ENCODE measurements at regions not wholly inside any gene's neighbourhood (a gene's known extent, or its start where the extent isn't known, plus 50 kb on each side); places are given as distances from the start of the nearest gene placed in this dataset.

DNA sequence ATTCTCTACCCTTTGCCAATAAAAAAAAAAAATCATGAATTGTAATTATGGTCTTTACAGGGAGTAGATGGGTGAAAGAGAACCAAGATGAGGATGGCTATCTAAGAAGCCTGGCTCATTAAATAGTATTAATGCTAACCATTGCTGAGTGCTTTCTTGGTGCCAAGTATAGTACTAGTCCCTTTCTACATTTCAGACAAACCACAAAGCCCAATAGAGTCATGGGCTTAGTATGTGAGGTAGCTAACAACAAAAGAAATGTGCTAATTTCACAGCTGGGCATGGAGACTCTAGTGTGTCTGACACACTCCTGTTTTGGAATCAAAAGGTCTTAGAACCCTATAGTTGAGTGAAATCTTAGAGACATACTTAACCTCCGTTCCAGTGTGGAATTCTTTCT, 84.5 kb upstream of the ESRRG start:
- Histone ChIP-seq H3K9me3 (no peaks in the 10 kb centered on the region), H3K27ac (no peak overlapping the region), H3K4me3 (no peak overlapping the region), H3K27me3 (ENCODE audit: low read depth) (no peaks in the 10 kb centered on the region), H3K4me1 (no peaks in the 10 kb centered on the region), H3K36me3 (no peaks in the 10 kb centered on the region)
- no peak for ATAC-seq
- TF ChIP-seq, protein P1, sequence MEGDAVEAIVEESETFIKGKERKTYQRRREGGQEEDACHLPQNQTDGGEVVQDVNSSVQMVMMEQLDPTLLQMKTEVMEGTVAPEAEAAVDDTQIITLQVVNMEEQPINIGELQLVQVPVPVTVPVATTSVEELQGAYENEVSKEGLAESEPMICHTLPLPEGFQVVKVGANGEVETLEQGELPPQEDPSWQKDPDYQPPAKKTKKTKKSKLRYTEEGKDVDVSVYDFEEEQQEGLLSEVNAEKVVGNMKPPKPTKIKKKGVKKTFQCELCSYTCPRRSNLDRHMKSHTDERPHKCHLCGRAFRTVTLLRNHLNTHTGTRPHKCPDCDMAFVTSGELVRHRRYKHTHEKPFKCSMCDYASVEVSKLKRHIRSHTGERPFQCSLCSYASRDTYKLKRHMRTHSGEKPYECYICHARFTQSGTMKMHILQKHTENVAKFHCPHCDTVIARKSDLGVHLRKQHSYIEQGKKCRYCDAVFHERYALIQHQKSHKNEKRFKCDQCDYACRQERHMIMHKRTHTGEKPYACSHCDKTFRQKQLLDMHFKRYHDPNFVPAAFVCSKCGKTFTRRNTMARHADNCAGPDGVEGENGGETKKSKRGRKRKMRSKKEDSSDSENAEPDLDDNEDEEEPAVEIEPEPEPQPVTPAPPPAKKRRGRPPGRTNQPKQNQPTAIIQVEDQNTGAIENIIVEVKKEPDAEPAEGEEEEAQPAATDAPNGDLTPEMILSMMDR (IDR thresholded peaks at IDR 0.05): no peak
- intact Hi-C loops (cut with DNase I): no loop called here
- DNase-seq: no peak

DNA sequence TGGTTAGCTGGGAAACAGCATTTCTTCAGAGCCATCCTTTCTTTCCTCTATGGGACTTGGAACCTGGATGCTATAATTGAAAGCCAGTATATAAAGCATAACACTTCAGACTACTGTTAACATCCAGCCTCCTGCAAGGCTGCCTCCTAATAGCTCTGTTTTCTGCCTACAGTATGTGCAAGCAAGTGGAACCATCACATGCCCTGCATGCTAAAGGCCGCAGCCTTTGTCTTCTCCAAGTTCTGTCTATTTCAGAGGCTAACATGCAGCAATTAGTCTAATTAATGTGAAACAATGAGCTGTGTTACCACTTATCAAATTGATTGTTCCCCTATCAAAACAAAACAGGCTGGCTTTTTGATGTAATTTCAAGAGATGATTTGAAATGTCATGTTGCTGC, 82.7 kb upstream of the ESRRG start:
- DNase-seq: no peak
- Histone ChIP-seq H3K9me3 (no peaks in the 10 kb centered on the region), H3K27me3 (ENCODE audit: low read depth) (no peaks in the 10 kb centered on the region), H3K27ac (no peak overlapping the region), H3K4me3 (no peak overlapping the region), H3K4me1 (no peaks in the 10 kb centered on the region), H3K36me3 (no peaks in the 10 kb centered on the region)
- intact Hi-C loops (cut with DNase I): no loop called here
- ATAC-seq: no peak
- TF ChIP-seq, protein P1 (IDR thresholded peaks at IDR 0.05): no peak

DNA sequence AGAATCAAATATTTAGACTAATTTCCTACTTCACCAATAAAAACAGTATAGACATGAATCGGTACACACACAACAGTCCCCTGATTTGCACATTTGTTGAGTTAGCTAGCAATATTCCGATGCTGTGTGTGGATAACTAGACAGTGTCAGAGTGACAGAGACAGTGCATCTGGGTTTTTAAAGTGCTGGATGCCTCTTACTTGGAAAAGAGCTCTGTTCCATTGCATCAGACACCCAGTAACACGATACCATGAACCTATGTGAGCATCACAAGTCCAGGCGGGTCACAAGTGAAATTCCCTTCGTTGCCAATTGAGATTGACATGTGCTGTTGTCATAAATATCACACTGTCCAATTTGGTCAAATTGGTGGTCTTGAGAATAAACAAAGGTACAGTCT, 82.0 kb upstream of the ESRRG start:
- TF ChIP-seq, protein P1 (IDR thresholded peaks at IDR 0.05): no peak
- intact Hi-C loops (cut with DNase I): no loop called here
- DNase-seq (no peak), ATAC-seq (no peak)
- no peaks in the 10 kb centered on the region for H3K9me3 ChIP-seq
- H3K4me3 ChIP-seq: no peak overlapping the region
- H3K4me1 ChIP-seq: no peaks in the 10 kb centered on the region
- H3K36me3 ChIP-seq: no peaks in the 10 kb centered on the region
- H3K27ac ChIP-seq: no peak overlapping the region
- no peaks in the 10 kb centered on the region for H3K27me3 ChIP-seq (ENCODE audit: low read depth)

DNA sequence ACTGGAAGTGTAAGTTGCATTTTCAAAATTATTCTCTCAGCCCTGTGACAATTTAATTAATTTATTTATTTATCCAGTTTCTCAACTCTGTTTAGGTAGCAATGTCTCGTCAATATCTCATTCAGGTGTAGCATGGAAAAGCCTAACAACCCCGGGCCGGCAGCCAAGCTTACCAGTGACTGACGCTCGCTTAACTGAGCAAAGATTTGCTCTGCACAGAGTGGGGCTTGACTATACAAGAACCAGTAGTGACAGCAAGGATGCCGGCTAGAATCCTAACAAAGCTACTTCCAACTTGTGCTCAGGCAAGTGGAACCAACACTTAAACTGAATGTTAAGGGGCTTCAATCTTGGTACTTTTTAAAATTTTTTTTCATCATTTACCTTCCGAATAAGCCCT, 80.9 kb upstream of the ESRRG start:
- no peaks in the 10 kb centered on the region for H3K9me3 ChIP-seq
- H3K27ac ChIP-seq: no peak overlapping the region
- H3K4me1 ChIP-seq: no peaks in the 10 kb centered on the region
- H3K36me3 ChIP-seq: no peaks in the 10 kb centered on the region
- TF ChIP-seq, protein P1 (IDR thresholded peaks at IDR 0.05): no peak
- DNase-seq: no peak
- ATAC-seq: no peak
- intact Hi-C loops (cut with DNase I): no loop called here
- no peak overlapping the region for H3K4me3 ChIP-seq
- no peaks in the 10 kb centered on the region for H3K27me3 ChIP-seq (ENCODE audit: low read depth)

DNA sequence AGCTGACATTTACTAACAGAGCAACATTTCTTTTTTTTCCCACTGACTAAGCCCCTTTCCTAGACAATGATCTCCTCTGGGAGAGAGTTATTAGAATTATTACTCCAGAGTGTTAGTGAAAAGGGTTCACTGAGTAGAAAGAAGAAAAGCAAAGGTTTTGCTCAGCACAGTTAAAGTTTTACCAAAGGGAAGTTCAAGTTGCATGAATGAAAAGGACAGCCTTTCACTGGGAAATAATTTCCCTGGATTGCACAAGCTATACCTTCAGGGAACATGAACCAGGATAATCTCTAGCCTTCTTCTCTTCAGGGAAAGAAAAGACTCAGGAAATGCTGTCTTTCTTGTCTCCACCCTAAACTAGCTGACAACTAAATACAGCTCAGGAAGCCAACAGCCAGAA, 71.4 kb upstream of the ESRRG start:
- intact Hi-C loops (cut with DNase I): no loop called here
- Histone ChIP-seq H3K9me3 (no peaks in the 10 kb centered on the region), H3K4me1 (no peaks in the 10 kb centered on the region), H3K36me3 (no peaks in the 10 kb centered on the region), H3K27ac (no peak overlapping the region), H3K4me3 (no peak overlapping the region), H3K27me3 (ENCODE audit: low read depth) (no peaks in the 10 kb centered on the region)
- ATAC-seq (no peak), DNase-seq (no peak)
- TF ChIP-seq, protein P1 (IDR thresholded peaks at IDR 0.05): no peak

DNA sequence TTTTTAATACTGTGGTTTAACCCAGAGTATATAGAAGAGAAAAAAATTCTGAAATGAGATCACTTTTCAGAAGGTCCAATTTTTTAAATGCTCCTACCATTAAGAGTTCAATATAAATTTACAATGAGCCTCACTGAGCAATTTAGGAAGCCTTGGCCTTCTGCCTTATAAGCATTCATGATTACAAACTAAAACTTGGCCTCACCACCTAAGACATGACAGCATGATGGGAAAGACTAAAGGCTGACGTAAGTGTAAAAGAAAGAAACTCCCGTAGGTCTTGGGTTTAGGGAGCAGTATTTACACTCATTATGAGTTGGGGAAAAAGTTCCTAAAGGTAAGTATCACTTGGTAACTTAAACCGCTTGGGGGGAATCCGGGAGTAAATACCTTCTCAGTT, 70.7 kb upstream of the ESRRG start:
- DNase-seq (no peak), ATAC-seq (no peak)
- H3K36me3 ChIP-seq: no peaks in the 10 kb centered on the region
- TF ChIP-seq, protein P1 (IDR thresholded peaks at IDR 0.05): no peak
- no peak overlapping the region for H3K4me3 ChIP-seq
- no peaks in the 10 kb centered on the region for H3K27me3 ChIP-seq (ENCODE audit: low read depth)
- H3K27ac ChIP-seq: no peak overlapping the region
- intact Hi-C loops (cut with DNase I): no loop called here
- no peaks in the 10 kb centered on the region for H3K9me3 ChIP-seq
- no peaks in the 10 kb centered on the region for H3K4me1 ChIP-seq

Data from lower lobe of right lung (tissue), 2 donors.